PC-3 (cell line): ENCODE measurements at regions not wholly inside any gene's neighbourhood (a gene's known extent, or its start where the extent isn't known, plus 50 kb on each side); places are given as distances from the start of the nearest gene placed in this dataset.

ENCODE experiments used
- ATAC-seq: fragments of 200-7000 bp; cut with Tn5 transposase; 2 replicates; pipeline ENCODE4 v1.9.1; 2020; ENCODE audit warnings: mild to moderate bottlenecking, moderate library complexity
- BruUV-seq: library from RNA; stranded (reverse); fragments of 400-500 nt; replicated peaks from 2 replicates; lab custom pipeline; 2021; lab: Mats Ljungman, UMichigan
- CTCF ChIA-PET: fragments of 300-600 bp; sonication (Branson Sonifier 250); formaldehyde crosslinking; loops from one replicate; lab custom pipeline; 2022; ENCODE audit warnings: antibody characterized with exemption; lab: Charles Lee
- POLR2A ChIA-PET: fragments of 300-600 bp; sonication (Branson Sonifier 250); formaldehyde crosslinking; loops from one replicate; lab custom pipeline; 2022; ENCODE audit warnings: antibody characterized with exemption; ENCODE audit not compliant: unreplicated experiment; lab: Charles Lee
- DNase-seq: peaks from one replicate; pipeline ENCODE4 v3.0.0-alpha.2; 2015
- H2AFZ ChIP-seq: fragments of 300-600 bp; sonication (generic); 2 replicates; pipeline ENCODE4 v1.6.0; 2016; ENCODE audit warnings: antibody characterized with exemption, low read length
- H3F3A ChIP-seq: fragments of 300-600 bp; sonication (generic); one replicate; pipeline ENCODE4 v1.6.0; 2017; ENCODE audit warnings: antibody characterized with exemption, low read length, control low read depth, mild to moderate bottlenecking; ENCODE audit not compliant: unreplicated experiment
- H3K27ac ChIP-seq: fragments of 300-600 bp; sonication (generic); 2 replicates; pipeline ENCODE4 v1.5.1; 2016; ENCODE audit warnings: mild to moderate bottlenecking, low read length
- H3K27me3 ChIP-seq: fragments of 300-600 bp; sonication (generic); 2 replicates; pipeline ENCODE4 v1.6.1; 2016; ENCODE audit warnings: low read length, mixed read lengths
- H3K36me3 ChIP-seq: fragments of 300-600 bp; sonication (generic); 2 replicates; pipeline ENCODE4 v1.6.1; 2016; ENCODE audit warnings: low read depth, mixed run types, low read length, mixed read lengths
- H3K4me1 ChIP-seq: fragments of 300-600 bp; sonication (generic); 2 replicates; pipeline ENCODE4 v1.5.1; 2016; ENCODE audit warnings: low read length; ENCODE audit not compliant: insufficient read depth
- H3K4me2 ChIP-seq: fragments of 300-600 bp; sonication (generic); 2 replicates; pipeline ENCODE4 v1.6.0; 2016; ENCODE audit warnings: low read length
- H3K4me3 ChIP-seq: fragments of 300-600 bp; sonication (generic); 2 replicates; pipeline ENCODE4 v1.5.1; 2016; ENCODE audit warnings: mild to moderate bottlenecking, low read length, mixed read lengths
- H3K79me2 ChIP-seq: fragments of 300-600 bp; sonication (generic); 2 replicates; pipeline ENCODE4 v1.6.1; 2017; ENCODE audit warnings: low read length, mixed read lengths
- H3K9ac ChIP-seq: fragments of 300-600 bp; sonication (generic); 2 replicates; pipeline ENCODE4 v1.6.0; 2016; ENCODE audit warnings: mild to moderate bottlenecking, low read length
- H3K9me2 ChIP-seq: fragments of 300-600 bp; sonication (generic); replicated peaks from 2 replicates; pipeline ENCODE4 v1.6.1; 2016; ENCODE audit warnings: mixed run types, low read length, mixed read lengths
- H3K9me3 ChIP-seq: fragments of 300-600 bp; sonication (generic); 2 replicates; pipeline ENCODE4 v1.6.1; 2016; ENCODE audit warnings: low read length, mixed read lengths
- H4K20me1 ChIP-seq: fragments of 300-600 bp; sonication (generic); 2 replicates; pipeline ENCODE4 v1.6.1; 2016; ENCODE audit warnings: low read length, mixed read lengths
- EZH2 ChIP-seq: fragments of 300-600 bp; sonication (generic); IDR thresholded peaks from one replicate; pipeline ENCODE4 v1.6.1; 2017; ENCODE audit warnings: antibody characterized with exemption, mild to moderate bottlenecking, low read length; ENCODE audit not compliant: unreplicated experiment
- EZH2phosphoT487 ChIP-seq: fragments of 300-600 bp; sonication (generic); IDR thresholded peaks from 2 replicates; pipeline ENCODE4 v1.6.1; 2018; ENCODE audit warnings: mild to moderate bottlenecking, antibody characterized with exemption, low read length, borderline replicate concordance
- intact Hi-C: fragments of 100-400 bp; cut with micrococcal nuclease; formaldehyde crosslinking; loops from 2 replicates; pipeline ENCODE4 v1.9.0; 2023
- TF ChIP-seq, protein P1 (sequence below): fragments of 300-600 bp; sonication (generic); conservative IDR thresholded peaks from 2 replicates; pipeline ENCODE4 v1.5.1; 2017; ENCODE audit warnings: antibody characterized with exemption, low read depth, mild to moderate bottlenecking, low read length

DNA sequence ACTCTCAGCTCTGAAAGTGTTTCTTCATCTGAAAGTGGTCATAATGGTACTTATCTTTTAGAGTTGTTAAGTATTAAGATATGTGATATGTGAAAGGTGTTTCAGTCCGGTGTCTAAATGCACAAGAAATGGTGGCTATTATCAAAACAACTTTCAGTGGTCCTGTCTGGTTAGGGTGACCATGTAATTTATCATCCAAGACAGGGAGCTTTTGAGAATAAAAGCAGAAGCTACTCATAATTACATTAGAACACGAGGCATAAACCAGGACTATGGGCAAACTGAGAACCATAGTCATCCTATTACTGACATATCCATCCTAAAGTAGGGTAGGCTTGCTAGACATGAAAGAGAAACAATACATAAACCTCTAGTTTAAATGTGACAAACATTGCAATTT, 418.1 kb upstream of the SEMA6A start:
- H3K79me2 ChIP-seq: no peaks in the 10 kb centered on the region
- no peak overlapping the region for H3K9ac ChIP-seq
- H4K20me1 ChIP-seq: no peaks in the 10 kb centered on the region
- ChIA-PET POLR2A (no interaction called here), CTCF (no interaction called here)
- H3K4me1 ChIP-seq: no peaks in the 10 kb centered on the region
- no peak overlapping the region for H3K27ac ChIP-seq
- no peaks in the 10 kb centered on the region for H3K9me3 ChIP-seq
- no peaks in the 10 kb centered on the region for H3F3A ChIP-seq
- DNase-seq (no peak), ATAC-seq (no peak)
- BruUV-seq: no TSS peak
- intact Hi-C loops: no loop called here
- TF ChIP-seq EZH2phosphoT487 (no peak), EZH2 (no peak)
- TF ChIP-seq, protein P1, sequence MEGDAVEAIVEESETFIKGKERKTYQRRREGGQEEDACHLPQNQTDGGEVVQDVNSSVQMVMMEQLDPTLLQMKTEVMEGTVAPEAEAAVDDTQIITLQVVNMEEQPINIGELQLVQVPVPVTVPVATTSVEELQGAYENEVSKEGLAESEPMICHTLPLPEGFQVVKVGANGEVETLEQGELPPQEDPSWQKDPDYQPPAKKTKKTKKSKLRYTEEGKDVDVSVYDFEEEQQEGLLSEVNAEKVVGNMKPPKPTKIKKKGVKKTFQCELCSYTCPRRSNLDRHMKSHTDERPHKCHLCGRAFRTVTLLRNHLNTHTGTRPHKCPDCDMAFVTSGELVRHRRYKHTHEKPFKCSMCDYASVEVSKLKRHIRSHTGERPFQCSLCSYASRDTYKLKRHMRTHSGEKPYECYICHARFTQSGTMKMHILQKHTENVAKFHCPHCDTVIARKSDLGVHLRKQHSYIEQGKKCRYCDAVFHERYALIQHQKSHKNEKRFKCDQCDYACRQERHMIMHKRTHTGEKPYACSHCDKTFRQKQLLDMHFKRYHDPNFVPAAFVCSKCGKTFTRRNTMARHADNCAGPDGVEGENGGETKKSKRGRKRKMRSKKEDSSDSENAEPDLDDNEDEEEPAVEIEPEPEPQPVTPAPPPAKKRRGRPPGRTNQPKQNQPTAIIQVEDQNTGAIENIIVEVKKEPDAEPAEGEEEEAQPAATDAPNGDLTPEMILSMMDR: no peak
- no peaks in the 10 kb centered on the region for H3K9me2 ChIP-seq
- no peaks in the 10 kb centered on the region for H3K36me3 ChIP-seq
- H3K4me3 ChIP-seq: no peak overlapping the region
- H3K27me3 ChIP-seq: no peaks in the 10 kb centered on the region
- H2AFZ ChIP-seq: no peak overlapping the region
- no peak overlapping the region for H3K4me2 ChIP-seq

DNA sequence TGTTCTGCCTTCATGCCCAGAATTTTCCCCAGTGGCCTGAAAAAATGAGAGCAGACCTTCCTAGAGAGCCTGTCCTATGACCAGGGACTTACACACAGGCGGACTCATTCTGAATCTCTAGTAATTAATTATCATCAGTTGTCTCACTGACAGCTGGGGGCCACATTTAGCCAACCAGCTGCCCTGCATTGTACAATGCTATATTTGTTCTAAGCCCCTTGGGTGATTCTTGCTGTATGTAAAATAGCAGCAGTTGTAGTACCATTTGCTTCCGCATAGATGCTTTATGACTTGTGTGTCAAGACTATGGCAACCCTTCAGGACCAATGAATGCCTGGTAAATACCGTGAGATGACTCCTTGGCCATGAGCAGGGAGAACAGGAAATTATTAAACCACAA, 415.4 kb upstream of the SEMA6A start:
- Histone ChIP-seq H2AFZ (no peak overlapping the region), H3K4me2 (no peak overlapping the region), H3K9me2 (no peaks in the 10 kb centered on the region), H3K27me3 (no peaks in the 10 kb centered on the region), H3F3A (no peaks in the 10 kb centered on the region), H3K4me1 (no peaks in the 10 kb centered on the region), H3K36me3 (no peaks in the 10 kb centered on the region), H3K27ac (no peak overlapping the region), H3K79me2 (no peaks in the 10 kb centered on the region), H3K9ac (no peak overlapping the region), H3K9me3 (no peaks in the 10 kb centered on the region), H4K20me1 (no peaks in the 10 kb centered on the region), H3K4me3 (no peak overlapping the region)
- intact Hi-C loops: no loop called here
- ChIA-PET POLR2A (no interaction called here), CTCF (no interaction called here)
- TF ChIP-seq EZH2 (no peak), EZH2phosphoT487 (no peak)
- TF ChIP-seq, protein P1: no peak
- no peak for ATAC-seq
- no peak for DNase-seq
- BruUV-seq: no TSS peak

DNA sequence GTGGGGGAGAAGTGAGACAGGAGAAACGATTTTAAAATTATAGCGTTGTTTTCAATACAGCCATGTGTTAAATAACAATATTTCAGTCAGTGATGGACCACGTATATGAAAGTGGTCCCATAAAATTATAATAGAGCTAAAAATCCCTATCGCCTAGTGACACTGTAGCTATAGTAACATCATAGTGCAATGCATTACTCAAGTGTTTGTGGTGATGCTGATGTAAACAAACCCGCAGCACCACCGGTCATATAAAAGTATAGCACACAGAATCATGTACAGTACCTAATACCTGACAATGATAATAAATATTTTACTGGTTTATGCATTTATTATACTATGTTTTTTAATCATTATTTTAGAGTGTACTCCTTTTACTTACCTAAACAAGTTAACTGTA, 407.4 kb upstream of the SEMA6A start:
- H3K79me2 ChIP-seq: no peaks in the 10 kb centered on the region
- no peaks in the 10 kb centered on the region for H4K20me1 ChIP-seq
- no peak overlapping the region for H3K4me2 ChIP-seq
- H2AFZ ChIP-seq: no peak overlapping the region
- no peak for TF ChIP-seq EZH2
- TF ChIP-seq, protein P1: no peak
- H3K9me2 ChIP-seq: no peaks in the 10 kb centered on the region
- CTCF ChIA-PET: no interaction called here
- H3K9me3 ChIP-seq: no peaks in the 10 kb centered on the region
- H3K36me3 ChIP-seq: no peaks in the 10 kb centered on the region
- no TSS peak for BruUV-seq
- H3K27me3 ChIP-seq: no peaks in the 10 kb centered on the region
- H3K4me3 ChIP-seq: no peak overlapping the region
- POLR2A ChIA-PET: no interaction called here
- no peak overlapping the region for H3K9ac ChIP-seq
- no peak for DNase-seq
- ATAC-seq: no peak
- intact Hi-C loops: no loop called here
- no peak overlapping the region for H3K27ac ChIP-seq
- H3F3A ChIP-seq: no peaks in the 10 kb centered on the region
- H3K4me1 ChIP-seq: no peaks in the 10 kb centered on the region
